A172 (cell line): ENCODE measurements at regions not wholly inside any gene's neighbourhood (a gene's known extent, or its start where the extent isn't known, plus 50 kb on each side); places are given as distances from the start of the nearest gene placed in this dataset.

Source experiments
- DNase-seq: peaks from one replicate; pipeline ENCODE4 v3.0.0-alpha.2; 2015; ENCODE audit warnings: low spot score

GRCh38 chr12:23174917-23175316, 549.9 kb downstream of the ETNK1 start:
- no peak for DNase-seq

DNA sequence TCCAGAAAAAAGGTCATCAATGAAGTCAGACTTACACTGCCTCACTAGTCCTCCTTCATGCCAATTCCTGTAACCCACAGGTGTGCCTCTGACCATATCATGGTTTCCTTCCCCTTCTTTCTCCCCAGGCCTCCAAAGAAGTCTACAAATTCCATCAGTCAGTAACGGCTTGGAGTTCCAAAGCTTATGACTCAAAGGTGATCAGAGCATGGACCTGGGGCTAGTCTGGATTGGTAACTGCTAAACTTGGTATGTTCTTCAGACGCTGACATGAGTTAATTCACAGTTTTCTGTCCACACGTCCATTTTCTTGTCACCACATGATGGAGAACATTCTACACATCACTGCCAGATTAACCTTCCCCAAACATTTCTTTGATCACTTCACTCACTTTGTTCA, 560.4 kb downstream of the ETNK1 start:
- DNase-seq, result no peak

- no peak for DNase-seq
These were observed 562.0 kb downstream of the ETNK1 start for GRCh38 chr12:23186950-23187349.

GRCh38 chr12:23193552-23193951, 568.6 kb downstream of the ETNK1 start:
- no peak for DNase-seq

DNA sequence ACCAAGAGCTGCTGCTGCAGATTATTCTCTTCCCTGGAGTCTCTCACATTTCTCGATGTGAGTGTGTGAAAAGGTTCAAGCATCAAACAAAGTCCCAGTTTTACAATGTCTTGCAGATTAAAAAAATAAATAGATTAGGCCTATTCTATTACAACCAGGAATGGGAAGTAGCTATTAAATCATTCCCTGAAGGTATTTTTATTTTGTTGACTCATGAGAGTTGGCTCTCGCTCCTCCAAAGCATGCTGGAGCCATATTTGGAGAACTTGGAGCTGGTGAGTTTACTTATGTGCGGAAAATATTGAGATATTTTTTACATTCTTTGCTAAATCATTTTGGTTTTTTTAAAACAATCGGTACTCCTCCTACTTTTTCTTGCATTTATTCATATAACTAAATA, 572.3 kb downstream of the ETNK1 start:
- DNase-seq, result no peak

GRCh38 chr12:23202728-23203127, 577.8 kb downstream of the ETNK1 start:
- no peak for DNase-seq

DNA sequence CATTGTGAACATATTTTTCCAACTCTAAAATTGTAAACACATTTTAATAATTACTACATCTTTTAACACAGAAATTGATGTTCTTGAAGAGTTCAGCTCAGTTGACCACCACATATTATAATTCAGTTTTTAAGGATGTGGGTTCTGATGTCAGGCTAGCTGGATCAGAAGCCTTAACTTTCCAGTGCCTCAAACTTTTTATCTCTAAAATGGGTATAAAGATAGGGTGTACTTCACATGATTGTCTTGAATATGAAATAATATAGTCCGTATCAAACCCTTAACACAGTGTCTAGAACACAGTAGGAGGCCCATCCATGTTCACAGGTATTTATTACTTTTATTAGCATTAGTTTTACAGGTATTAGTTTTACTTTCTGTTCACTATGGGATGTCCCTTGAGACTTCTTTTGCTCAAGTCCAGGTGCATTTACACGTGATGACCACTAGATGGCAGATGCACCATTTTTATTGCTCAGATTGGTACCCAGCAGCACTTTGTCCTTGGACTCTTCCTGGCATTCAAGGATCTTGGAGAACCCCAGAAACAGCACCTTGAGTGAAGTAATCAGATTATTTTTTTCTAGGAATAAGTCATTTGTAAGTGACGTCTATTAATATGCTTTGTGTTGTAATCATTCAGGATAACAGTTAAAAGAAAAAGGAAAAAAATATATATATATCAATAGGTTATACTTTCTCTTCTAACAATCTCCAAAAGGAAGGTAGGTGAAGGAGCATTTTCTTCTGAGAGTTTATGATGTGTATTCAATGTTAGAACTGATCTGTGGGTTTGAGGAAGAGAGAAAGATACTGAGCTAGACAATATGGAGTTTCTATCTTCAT, 580.2 kb downstream of the ETNK1 start:
- DNase-seq, result peak; percentile 36

GRCh38 chr12:23209793-23210192, 584.8 kb downstream of the ETNK1 start:
- DNase-seq, result no peak

GRCh38 chr12:23210573-23210972, 585.6 kb downstream of the ETNK1 start:
- no peak for DNase-seq

DNA sequence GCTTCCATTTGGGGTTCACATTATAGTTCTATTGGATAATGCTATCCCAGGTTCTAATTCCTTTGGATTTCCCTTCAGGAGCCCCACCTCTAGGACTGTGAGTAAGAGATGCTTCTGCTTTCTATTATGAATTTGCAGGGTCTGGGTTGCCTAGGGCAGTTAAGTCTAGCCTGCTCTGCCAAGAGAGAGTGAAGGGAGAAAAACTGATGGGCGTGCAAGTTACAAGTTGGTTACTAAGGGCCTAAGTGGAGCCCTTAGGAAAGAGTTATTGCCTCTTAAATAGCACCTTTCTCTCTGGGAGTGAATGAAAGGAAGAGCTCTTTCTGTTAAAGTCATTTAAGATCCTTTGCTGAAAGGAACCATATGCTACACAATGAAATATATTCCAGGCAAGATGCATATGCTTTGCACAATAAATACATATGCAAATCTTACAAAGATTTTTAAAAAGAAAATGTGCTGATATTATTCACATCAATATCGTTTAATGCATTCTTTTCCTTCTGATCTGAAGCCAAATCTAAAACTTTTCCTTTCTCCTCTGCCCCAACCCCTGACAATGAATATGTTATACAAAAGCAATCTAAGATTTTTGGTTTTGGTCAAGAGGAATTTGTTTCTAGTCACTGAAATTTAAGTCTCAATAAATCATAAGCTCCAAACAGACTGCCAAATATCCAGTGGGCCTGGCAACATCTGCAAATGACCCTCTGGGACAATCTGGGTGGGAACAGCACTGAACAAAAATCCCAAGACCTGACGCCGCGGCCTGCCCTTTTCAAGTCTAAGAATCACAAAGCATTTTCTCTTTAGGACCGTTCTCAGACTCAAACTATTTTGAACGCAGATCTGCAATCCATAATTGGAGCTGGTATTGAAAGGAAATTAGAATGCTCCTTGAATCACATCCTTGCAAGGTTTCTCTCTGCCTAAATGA, 586.7 kb downstream of the ETNK1 start:
- DNase-seq, result no peak

DNA sequence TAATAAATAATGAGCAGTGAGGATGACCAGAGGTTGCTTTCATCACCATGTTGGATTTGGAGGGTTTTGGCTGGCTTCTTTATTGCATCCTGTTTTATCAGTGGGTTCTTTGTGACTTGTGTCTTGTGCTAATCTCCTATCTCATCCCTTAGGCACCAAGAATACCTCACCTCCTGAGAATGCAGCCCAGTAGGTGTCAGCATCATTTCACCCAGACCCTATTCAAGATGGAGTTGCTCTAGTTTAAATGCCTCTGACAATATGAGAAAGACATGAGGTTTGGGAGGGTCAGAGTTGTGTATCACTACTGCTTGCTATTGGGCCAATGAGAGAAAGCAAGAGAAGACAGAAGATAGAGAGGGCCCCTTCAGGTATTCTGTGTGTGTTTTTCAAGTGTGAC, 592.2 kb downstream of the ETNK1 start:
- DNase-seq, result no peak

GRCh38 chr12:23217667-23218066, 592.7 kb downstream of the ETNK1 start:
- DNase-seq, result no peak

- no peak for DNase-seq
These were observed 596.1 kb downstream of the ETNK1 start for GRCh38 chr12:23221066-23221465.

DNA sequence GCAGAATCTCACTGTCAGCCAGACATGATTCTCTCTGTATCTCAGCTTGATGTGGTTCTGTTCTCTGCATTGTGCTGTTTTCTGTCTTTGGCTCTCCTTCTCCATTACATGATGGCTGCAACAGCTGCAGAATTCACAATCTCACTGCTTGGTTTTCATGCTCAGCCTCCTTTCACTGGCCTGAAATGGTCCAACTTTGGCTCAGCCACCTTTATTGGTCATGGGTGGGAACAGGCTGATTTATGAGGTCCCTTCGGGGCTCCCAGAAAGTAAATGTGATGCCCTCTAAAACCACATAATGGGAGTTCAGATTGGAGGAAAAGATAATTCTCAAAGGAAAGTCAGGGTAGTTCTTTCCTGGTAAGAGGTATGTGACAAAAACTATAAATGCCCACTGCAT, 597.0 kb downstream of the ETNK1 start:
- no peak for DNase-seq

GRCh38 chr12:23222801-23223200, 597.8 kb downstream of the ETNK1 start:
- DNase-seq, result no peak

GRCh38 chr12:23228101-23228500, 603.1 kb downstream of the ETNK1 start:
- no peak for DNase-seq

- DNase-seq, result no peak
These were observed 605.9 kb downstream of the ETNK1 start for GRCh38 chr12:23230899-23231298.

DNA sequence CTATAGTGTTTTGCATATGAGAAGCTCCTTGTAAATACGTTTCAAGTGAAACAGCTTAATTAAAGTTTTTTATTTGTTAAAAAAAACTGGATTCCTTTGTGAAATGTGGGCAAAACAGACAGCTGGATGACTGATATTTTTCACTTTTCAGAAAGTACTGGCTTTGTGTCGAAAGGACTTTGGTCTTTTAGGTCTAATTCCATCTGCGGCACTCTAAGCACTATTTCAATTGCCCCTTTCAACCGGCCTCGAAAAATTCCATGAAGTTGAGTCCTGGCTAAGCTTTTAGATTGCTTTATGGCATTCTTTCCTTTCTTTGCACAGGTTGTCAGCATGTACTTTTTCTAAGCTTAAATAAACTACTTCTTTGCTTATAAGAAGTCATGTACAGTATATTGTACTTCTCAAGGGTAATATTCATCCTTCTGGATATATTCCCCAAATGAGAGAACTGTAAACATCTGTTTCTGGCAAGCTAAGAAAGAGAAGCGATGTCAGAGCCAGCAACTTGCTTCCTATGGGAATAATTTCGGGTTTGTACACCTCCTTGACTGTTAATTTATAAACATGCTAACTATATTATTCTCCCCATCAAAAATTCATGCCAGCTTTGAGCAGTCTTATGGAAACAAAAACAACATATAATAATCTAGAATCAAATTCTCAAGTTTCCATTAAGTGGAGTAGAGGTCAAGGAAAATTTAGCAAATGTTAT, 611.3 kb downstream of the ETNK1 start:
- no peak for DNase-seq

- no peak for DNase-seq
These were observed 611.8 kb downstream of the ETNK1 start for GRCh38 chr12:23236811-23237210.

DNA sequence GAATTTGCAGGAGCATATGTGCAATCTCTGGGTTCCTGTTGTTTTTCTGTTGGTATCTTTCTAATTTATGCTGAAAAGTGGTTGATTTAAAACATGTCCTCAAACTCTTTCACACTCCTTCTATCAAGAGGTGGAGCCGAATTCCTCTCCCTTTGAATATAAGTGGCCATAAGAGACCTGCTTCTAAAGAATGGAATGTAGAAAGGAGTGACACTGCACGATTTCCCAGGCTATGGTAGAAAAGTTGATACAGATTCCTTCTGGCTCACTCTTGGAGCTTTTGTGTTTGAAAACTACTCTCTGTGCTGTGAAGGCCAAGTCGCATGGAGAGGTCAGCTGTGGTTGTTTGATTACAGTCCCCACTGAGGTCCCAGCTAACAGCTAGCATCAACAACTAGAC, 613.2 kb downstream of the ETNK1 start:
- DNase-seq, result no peak

DNA sequence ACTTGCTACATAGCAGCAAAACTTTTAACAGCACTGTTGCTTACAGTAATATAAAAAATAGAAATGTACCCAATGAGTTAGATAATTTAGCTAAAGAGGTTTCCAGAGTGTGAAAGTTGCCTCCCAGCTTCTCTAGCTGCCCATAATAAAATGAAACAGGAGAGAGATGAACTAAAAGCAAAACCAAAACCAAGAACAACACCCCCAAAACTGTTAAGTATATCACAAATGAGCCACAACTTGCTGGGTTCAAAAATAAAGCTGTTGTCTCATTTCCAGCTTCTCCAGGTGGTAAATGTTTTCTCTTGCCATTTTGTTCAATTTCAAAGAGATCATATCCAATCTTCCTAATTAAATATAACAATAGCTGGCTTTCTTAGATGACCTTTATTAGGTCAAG, 614.0 kb downstream of the ETNK1 start:
- no peak for DNase-seq

- DNase-seq, result no peak
These were observed 620.2 kb downstream of the ETNK1 start for GRCh38 chr12:23245186-23245585.
